Activated CD4-positive, alpha-beta T cell treated with anti-CD3 and anti-CD28 coated beads for 24 hours (primary cell): ENCODE measurements at regions not wholly inside any gene's neighbourhood (a gene's known extent, or its start where the extent isn't known, plus 50 kb on each side); places are given as distances from the start of the nearest gene placed in this dataset.

Experiments
- DNase-seq, 2 donors: peaks; one replicate each; pipeline ENCODE4 v3.0.0-alpha.2; 2020; ENCODE audit warnings: low read depth in 2 of 2

DNA sequence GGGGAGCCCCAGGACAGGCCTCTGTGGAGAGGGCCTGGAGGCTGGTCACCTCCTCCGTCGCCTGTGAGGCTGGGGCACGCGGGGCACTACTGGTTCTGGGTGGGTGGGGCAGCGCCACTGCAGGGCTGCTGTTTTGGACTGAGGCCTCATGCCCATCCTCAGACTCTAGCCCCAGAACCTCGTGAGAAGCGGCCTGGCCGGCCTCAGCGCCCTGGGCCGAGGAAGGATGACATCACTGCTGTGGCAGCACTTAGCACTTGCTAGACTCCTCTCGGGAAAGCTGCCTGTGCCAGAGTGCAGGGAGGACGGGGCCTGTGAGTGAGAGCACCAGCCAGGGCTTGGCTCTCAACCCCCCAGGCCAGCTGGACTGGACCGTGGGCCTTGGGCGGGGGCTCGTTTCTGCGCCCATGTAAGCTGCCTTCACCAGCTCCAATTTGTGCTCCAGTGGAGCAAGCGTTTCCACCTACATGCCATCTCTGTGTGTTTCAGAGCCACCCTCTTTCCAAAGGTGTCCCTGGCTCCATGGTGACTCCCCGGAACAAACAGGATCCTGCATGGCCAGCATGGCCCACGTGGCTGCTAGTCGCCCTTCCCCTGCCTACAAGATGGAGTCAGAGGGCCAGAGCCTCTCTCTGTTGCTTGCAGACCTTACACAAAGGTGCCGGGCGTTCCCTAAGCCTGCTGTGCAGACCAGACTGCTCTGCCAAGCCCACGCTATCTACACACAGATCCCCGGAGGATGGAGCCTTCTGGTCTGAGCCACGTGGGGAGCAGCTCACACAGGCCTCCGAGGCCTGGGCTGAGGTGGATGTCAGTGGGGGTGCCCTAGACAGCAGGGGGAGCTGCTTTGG is 102.9 kb downstream of the CTTN start:
- DNase-seq: no peak

DNA sequence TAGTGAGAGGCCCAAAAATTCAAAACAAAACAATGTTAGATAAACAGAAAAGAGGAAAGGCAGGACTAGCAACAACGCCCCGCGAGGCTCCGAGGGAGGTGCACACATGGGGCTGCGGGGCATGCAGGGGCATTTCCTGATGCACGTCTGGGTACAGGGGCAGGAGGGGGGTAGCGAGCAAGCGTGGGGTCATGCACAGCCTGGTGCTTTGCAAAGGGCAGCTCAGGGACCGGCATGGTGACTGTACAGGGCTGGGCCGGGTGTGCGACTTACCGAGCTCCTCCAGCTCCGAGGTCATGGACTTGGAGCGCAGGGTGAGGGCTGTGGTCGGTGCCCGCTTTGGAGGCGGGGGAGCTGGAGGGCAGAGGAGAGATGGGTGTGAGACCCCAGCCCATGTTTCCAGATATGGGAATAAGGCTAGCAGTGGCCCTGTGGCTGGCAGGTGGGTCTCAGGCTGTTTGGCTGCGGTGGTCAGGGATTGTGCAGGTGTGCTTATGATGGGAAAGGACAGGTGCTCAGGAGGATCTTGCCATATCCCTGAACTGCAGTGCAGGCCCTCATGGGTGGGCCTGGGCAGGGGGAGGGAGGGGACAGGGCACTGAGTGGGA is 103.7 kb downstream of the CTTN start:
- DNase-seq: no peak

DNA sequence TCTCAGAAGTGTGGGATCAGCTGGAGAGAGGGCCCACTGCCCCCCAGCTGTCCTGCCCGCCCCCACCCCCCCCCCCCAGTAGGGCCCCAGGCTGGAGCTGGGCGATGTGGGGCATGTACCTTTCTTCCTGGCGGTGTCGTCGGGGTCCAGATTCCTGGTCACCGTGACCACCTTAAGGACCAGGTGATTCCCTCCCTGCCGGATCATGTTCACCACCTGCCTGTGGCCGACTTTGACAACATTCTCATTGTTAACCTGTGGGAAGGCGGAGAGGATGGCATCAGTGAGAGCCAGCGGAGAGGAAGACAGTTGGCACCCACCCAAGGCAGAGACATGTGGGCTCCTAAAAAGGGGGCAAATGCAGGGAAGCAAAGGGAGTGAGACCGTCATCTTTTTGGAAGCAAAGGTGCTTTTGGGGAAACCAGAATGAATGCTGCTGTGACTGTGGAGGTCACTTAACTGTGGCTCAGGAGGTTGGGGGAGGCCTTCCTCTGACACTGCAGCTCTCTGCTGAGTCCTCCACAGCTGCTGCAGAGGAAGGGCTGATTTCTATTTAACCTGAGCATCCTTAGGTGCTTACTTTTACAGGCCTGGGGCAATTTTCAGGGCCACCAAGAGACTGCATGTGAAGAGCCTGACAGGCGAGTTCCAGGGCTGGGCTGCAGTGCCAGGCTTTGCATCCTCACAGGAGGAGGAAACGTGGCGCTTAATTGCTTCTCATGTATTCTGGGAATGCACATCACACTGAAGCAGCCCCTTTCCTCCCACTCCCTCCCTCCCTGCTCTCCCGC is 104.5 kb downstream of the CTTN start:
- DNase-seq: no peak

DNA sequence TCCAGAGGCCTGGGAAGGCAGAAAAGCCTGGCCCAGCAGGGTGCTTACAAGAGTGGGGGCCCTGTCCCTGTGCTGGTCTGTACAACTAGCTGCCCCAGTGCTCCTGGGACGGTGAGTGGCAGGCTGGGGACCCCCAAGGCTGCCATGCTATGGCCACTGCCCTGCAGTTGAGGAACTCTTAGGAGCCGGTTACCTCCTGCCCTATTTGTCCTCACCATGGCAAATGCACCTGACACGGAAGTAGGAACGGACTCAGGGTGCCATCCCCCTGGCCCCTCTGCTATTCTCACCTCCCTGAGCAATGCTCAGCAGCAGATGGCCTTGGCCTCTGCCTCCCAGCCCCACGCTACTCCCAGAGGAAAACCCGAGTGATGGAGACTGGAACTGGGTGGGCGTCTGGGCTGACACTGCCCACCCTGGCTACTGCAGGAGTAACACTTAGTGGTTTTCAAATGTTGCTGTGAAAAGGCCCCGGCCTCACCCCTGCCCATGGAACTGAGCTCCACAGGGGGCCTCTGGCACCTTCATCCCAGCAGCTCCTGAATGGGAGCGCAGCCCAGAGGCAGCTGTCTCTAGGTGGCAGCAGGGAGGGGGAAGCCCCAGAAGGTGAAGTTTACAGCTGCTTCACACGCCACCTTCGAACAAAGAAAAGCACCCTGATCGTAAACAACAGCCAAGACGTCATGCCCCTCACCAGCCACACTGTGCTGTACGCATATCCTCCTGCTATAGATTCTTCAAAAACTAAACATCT is 105.3 kb downstream of the CTTN start:
- DNase-seq: no peak

DNA sequence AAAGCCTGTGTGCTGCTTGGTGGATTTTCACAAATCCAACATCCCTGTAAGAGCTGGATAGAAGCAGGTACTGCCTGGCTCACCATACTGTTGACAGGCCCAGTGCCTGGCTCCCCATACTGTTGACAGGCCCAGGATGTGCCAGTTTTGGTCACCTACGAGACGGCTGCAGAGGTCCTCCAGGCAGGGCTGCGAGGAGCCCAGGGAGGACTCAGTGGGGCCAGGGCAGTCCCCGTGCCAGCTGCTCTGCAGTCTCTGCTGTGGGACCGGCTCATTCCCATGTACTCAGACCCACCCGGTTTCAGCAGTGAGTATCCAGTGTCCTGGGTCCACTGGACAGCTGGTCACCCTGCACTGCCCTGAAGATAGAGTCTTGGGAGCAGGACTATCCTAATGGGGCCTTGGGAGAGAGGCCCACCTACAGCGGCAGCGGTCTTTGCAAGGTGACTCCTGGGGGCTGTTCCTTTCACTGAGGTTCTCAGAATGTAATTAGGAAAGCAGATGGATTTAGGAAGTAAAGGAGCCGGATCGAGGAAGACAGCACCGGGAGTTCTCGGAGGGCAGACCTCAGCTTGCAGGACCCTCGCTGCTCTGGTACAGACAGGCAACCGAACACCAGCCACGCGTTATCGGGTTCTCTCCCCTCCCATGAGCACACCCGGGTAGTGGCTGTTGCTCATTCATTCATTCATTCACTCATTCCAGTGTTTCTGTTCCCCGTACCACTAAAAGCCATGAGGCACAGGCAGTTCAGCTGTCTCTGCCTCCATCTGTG is 106.1 kb downstream of the CTTN start:
- DNase-seq: no peak

DNA sequence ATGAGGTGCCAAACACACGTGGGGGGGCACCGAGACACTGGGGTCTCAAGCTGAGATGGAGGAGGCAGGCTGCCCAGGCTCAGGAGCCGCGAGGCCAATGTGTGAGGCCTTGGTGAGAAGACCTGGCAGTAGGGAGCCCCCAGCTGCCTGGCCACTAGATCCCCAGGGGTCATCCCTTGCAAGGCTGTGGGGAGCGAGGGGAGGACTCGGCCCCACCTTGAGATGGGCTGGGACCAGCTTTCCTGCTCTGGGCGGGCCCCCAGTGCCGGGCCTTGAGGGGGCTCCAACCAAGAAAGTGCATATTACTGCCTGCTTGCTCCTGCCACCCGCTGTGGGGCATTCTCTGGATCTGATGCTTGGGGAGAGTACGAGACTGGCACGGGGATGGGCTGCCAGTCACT is 107.0 kb downstream of the CTTN start:
- DNase-seq: no peak

DNA sequence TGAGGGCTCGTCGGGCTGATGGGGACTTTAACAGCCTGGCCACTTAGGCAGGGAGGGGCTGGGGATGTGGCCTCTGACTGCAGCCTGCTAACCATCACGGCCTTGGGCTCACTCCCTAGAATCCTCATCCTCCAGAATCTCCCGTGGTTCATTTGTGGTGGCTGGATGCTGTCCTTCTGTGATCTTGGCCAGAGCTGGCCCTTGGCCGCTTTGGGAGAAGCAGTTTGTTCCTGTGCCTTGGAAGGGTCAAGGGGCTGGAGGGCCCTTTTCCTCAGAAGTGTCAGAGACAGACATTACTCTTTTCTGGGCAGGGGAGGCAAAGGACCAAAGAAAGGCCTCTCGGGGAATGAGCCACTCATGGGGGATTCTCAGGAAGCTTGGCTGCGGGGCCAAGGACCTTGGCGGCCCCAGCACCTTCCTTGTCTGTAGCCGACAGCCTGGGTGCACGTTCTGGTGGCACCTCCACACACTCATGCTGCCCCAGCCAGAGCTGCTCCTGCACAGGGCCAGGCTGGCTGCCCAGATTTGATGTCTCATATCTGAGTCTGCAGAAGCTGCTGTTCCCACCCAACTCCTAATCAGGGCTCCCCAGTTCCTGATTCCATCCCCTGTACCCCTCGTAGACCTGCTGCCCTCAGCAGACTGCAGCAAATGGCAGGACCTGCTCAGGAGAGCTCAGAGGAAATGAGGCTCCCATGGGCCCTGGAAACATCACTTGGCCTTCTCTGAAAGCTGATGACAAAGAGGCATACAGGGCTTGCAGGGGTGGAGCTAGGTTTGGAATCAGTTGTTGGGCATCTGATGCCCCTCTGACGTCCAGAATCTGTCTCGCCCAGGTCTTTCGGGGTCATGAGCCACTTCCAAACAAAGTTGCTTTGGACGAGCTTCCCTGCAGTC is 107.7 kb downstream of the CTTN start:
- DNase-seq: no peak

DNA sequence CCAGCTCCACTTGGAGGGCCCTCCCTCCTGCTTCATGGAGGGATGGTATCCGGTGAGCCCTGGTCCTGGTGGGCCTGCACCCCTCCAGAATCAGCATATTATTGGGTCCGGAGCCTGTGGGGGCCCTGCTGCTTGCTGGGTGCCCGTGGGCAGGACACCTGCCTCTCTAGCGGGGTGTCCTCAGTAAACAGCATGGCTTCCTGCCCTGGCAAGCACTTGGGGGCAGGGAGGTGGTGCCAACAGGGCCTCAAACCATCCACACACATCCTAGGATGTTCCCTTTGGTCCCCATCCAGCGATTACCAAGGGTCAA is 108.3 kb downstream of the CTTN start:
- no peak for DNase-seq

GRCh38 chr11:70506986-70507385 is 108.7 kb downstream of the CTTN start:
- no peak for DNase-seq

DNA sequence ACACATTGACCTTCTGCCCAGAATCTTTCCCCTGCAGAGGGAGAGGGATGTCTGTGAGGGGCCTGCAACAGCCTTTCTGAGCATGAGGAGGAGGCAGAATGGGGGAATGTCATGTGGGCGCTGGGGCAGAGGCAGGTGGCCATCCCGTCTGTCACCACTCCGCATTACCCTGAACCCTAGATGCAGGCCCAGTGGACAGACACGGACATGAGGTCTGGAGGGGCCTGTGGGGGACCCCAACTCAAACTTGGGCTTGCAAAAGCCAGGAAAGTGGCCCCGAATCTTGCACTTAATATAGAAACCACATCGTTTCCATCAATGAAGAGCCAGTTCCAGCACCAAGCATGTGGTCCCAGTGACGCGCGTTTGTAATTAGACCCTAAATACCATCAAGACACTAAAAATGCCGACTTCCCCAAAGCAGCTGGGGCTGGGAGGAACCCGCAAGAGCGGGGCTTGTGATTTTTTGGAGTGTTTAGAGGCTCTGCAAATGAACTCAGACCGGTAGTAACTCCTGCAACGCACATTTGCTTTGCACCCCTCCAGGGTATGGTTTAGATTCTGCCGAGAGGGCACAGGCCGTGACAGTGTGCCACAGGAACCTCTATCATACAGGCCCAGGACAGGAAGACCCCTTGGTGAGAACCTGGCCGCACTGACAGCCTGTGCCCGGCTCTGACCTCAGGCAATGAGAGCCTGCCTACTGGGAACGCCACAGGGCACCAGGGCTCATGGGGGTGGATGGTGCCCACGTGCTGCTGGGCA is 109.3 kb downstream of the CTTN start:
- DNase-seq: no peak

- no peak for DNase-seq
Observed at GRCh38 chr11:70508231-70508480, 109.8 kb downstream of the CTTN start.

DNA sequence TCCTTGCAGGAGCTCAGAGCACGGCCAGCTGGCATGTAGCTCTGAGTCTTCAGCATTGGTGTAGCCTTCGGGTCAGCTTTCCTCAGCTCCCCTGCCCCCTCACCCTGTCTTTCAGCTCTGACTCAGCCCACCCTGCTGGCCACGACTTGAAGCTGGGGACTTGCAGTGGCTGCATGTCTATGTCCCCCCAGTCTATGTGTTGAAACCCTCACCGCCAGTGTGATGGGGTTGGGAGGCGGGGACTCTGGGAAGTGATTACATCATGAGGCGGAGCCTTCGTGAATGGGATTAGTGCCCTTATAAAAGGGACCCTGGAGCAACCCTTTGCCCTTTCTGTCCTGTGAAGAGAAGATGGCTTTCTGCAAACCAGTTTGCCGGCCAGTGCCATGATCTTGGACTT is 111.1 kb downstream of the CTTN start:
- no peak for DNase-seq

DNA sequence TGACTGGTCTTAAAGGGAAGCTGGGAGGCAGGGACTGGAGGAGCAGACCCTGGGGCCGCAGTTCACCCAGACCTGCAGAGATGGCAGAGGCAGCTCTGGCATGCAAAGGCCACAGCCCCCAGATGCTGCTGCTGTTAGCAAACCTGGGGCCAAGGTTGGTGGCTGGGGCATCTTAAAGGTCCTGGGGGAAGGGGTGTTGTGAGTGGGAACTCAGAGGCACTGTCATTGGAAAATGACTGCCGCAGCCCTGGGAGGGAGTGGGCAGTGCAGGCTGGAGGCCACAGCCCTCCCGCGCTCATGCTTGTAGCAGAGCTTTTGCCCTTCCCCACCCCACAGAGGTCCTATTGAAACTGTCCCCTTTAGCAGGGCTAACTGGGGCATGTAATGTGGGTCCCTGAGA is 111.8 kb downstream of the CTTN start:
- no peak for DNase-seq

DNA sequence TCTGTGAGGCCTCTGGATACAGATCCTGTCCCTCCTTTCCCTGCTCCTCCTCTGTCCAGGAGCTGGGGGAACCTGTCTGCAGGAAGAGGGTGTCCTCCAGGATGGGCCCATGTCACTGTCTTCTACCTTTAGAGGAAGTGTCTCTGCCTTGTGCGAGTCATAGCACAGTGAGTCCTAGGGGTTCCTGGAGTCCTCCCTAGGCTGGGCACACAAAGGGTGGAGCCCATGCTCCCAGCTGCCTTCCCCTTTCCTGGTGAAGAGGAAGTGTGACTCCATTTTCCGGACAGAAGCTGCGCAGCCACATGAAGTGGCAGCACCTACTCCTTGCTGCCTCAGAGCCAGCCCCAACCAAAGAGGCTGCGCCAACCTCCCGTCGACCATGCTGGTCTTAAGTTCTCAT is 112.2 kb downstream of the CTTN start:
- DNase-seq: no peak

- DNase-seq: no peak
Observed at GRCh38 chr11:70511345-70511744, 113.0 kb downstream of the CTTN start.

GRCh38 chr11:70512716-70513115 is 114.4 kb downstream of the CTTN start:
- DNase-seq: no peak

- DNase-seq: no peak
Observed at GRCh38 chr11:70517203-70517602, 118.9 kb downstream of the CTTN start.

DNA sequence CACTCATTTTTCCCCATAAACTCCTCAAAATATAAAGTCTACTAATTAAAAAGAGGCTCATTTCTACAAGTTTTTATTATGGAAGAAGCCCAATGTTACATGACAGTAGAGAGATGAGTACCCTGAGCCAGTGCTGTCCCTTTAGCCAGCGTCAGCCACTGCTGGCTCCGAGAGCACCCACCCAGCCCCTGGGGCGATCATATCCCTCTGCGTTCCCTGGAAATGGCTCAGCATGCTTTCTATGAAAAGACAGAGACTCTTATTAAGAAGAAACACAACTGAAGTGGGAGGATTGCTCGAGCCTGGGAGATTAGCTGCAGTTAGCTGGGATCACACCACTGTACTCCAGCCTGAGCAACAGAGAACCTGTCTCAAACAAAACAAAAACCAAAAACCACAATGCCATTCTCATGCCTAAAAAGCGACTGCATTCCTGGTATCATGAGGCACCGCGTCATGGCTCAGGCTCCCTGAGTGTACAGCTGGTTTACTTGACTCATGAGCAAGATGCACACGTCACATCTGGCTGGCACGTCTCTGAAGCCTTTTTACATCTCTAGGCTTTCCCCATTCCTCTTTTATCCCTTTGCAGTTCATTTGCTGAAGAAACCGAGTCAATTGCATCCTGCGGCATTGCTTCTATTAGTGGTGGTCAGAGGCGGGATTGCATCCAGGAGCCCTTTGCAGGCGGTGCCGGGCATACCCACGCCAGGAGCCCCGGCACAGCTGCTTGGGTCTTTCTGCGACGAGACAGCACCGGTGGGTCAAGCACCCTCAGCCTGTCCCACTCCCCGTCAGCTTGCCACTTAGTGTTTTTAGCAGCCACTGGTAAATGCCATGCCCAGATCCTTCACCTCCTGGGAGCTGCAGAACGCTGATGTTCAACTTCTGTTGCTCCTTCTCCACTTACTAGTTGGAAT is 119.9 kb downstream of the CTTN start:
- no peak for DNase-seq

GRCh38 chr11:70519117-70519516 is 120.8 kb downstream of the CTTN start:
- DNase-seq: no peak
